ENCODE measurements at regions not wholly inside any gene's neighbourhood (a gene's known extent, or its start where the extent isn't known, plus 50 kb on each side); places are given as distances from the start of the nearest gene placed in this dataset.

DNA sequence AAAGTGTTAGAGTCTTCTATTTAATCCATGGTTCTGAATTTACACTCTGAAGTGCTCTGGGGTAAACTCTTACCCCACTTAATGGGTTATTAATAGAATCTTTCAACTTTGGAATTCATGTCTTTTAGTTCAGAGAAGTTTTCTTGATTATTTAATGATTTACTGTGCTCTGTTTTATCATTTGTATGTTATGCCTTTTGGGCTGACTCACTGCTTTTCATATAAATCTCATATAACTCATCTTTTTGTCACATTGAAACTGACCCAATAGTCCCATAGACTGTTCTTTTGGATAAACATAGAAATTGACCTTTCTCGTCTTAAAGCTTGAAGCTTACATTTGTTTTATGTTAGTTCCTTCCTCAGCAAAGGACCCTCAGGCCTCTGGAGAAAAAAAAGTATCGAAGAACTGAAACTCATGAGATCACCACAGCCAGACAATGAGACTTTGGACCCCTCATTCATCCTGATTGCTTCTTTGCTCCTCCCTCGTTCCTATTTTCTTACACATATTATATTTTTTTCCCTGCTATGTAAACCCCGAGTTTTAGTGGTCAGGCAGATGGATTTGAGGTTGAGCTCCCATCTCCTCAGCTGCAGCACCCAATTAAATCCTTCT lies 229.1 kb upstream of the CBLB start (continued):
- TF ChIP-seq EZH2phosphoT487 (IDR thresholded peaks at IDR 0.05; ENCODE audit: unreplicated experiment) = no peak
- TF ChIP-seq ZNF114 (CRISPR knock-in tag; IDR thresholded peaks at IDR 0.05) = no peak
- no peak for TF ChIP-seq NANOG (IDR thresholded peaks at IDR 0.05; ENCODE audit: borderline replicate concordance)
- TF ChIP-seq, protein P1, sequence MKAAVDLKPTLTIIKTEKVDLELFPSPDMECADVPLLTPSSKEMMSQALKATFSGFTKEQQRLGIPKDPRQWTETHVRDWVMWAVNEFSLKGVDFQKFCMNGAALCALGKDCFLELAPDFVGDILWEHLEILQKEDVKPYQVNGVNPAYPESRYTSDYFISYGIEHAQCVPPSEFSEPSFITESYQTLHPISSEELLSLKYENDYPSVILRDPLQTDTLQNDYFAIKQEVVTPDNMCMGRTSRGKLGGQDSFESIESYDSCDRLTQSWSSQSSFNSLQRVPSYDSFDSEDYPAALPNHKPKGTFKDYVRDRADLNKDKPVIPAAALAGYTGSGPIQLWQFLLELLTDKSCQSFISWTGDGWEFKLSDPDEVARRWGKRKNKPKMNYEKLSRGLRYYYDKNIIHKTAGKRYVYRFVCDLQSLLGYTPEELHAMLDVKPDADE (IDR thresholded peaks at IDR 0.05) = no peak
- TF ChIP-seq, protein P2, sequence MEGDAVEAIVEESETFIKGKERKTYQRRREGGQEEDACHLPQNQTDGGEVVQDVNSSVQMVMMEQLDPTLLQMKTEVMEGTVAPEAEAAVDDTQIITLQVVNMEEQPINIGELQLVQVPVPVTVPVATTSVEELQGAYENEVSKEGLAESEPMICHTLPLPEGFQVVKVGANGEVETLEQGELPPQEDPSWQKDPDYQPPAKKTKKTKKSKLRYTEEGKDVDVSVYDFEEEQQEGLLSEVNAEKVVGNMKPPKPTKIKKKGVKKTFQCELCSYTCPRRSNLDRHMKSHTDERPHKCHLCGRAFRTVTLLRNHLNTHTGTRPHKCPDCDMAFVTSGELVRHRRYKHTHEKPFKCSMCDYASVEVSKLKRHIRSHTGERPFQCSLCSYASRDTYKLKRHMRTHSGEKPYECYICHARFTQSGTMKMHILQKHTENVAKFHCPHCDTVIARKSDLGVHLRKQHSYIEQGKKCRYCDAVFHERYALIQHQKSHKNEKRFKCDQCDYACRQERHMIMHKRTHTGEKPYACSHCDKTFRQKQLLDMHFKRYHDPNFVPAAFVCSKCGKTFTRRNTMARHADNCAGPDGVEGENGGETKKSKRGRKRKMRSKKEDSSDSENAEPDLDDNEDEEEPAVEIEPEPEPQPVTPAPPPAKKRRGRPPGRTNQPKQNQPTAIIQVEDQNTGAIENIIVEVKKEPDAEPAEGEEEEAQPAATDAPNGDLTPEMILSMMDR (conservative IDR thresholded peaks at IDR 0.05; ENCODE audit: low read depth in 2 of 2) = no peak

DNA sequence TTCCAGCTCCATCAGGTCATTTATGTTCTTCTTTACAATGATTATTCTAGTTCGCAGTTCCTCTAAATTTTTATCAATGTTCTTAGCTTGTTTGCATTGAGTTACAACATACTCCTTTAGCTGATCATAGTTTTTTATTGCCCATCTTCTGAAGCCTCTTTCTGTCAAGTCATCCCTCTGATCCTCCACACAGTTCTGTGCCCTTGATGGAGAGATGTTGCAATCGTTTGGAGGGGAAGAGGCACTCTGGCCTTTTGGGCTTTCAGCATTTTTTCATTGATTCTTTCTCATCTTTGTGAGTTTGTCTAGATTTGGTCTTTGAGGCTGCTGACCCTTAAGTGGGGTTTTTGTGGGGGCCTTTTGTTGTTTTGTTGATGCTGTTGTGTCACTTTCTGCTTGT lies 234.6 kb upstream of the CBLB start:
- H2AFZ ChIP-seq = no peak overlapping the region
- H3K79me2 ChIP-seq (replicated peaks; ENCODE audit: insufficient read depth) = no peaks in the 10 kb centered on the region
- no peak overlapping the region for H3K4me3 ChIP-seq
- no peaks in the 10 kb centered on the region for H3K4me1 ChIP-seq (ENCODE audit: insufficient read depth)
- H3K27ac ChIP-seq (ENCODE audit: low read depth) = no peak overlapping the region
- no peak for ATAC-seq
- H3K9me2 ChIP-seq (ENCODE audit: insufficient read depth) = 0 out of 2 replicates have a peak, but pooled peaks cover 10% of the 10 kb centered on the region
- Mint-ChIP-seq H3K9me3 (peaks cover 30% of the 10 kb centered on the region), H3K27ac (no peak overlapping the region), H3K27me3 (ENCODE audit: insufficient read depth, low read depth, poor library complexity) (no peaks in the 10 kb centered on the region), H3K36me3 (ENCODE audit: low read depth) (peaks cover 20% of the 10 kb centered on the region), H3K4me3 (no peak overlapping the region), H3K4me1 (no peaks in the 10 kb centered on the region)
- H3F3A ChIP-seq (replicated peaks; ENCODE audit: low read depth) = no peaks in the 10 kb centered on the region
- no peaks in the 10 kb centered on the region for H4K20me1 ChIP-seq (replicated peaks; ENCODE audit: insufficient read depth)
- no peaks in the 10 kb centered on the region for H3K27me3 ChIP-seq (ENCODE audit: insufficient read depth)
- no peak for DNase-seq (ENCODE audit: low spot score)
- no peaks in the 10 kb centered on the region for H3K36me3 ChIP-seq (ENCODE audit: insufficient read depth)
- no peak overlapping the region for H3K4me2 ChIP-seq
- TF ChIP-seq, protein P3, sequence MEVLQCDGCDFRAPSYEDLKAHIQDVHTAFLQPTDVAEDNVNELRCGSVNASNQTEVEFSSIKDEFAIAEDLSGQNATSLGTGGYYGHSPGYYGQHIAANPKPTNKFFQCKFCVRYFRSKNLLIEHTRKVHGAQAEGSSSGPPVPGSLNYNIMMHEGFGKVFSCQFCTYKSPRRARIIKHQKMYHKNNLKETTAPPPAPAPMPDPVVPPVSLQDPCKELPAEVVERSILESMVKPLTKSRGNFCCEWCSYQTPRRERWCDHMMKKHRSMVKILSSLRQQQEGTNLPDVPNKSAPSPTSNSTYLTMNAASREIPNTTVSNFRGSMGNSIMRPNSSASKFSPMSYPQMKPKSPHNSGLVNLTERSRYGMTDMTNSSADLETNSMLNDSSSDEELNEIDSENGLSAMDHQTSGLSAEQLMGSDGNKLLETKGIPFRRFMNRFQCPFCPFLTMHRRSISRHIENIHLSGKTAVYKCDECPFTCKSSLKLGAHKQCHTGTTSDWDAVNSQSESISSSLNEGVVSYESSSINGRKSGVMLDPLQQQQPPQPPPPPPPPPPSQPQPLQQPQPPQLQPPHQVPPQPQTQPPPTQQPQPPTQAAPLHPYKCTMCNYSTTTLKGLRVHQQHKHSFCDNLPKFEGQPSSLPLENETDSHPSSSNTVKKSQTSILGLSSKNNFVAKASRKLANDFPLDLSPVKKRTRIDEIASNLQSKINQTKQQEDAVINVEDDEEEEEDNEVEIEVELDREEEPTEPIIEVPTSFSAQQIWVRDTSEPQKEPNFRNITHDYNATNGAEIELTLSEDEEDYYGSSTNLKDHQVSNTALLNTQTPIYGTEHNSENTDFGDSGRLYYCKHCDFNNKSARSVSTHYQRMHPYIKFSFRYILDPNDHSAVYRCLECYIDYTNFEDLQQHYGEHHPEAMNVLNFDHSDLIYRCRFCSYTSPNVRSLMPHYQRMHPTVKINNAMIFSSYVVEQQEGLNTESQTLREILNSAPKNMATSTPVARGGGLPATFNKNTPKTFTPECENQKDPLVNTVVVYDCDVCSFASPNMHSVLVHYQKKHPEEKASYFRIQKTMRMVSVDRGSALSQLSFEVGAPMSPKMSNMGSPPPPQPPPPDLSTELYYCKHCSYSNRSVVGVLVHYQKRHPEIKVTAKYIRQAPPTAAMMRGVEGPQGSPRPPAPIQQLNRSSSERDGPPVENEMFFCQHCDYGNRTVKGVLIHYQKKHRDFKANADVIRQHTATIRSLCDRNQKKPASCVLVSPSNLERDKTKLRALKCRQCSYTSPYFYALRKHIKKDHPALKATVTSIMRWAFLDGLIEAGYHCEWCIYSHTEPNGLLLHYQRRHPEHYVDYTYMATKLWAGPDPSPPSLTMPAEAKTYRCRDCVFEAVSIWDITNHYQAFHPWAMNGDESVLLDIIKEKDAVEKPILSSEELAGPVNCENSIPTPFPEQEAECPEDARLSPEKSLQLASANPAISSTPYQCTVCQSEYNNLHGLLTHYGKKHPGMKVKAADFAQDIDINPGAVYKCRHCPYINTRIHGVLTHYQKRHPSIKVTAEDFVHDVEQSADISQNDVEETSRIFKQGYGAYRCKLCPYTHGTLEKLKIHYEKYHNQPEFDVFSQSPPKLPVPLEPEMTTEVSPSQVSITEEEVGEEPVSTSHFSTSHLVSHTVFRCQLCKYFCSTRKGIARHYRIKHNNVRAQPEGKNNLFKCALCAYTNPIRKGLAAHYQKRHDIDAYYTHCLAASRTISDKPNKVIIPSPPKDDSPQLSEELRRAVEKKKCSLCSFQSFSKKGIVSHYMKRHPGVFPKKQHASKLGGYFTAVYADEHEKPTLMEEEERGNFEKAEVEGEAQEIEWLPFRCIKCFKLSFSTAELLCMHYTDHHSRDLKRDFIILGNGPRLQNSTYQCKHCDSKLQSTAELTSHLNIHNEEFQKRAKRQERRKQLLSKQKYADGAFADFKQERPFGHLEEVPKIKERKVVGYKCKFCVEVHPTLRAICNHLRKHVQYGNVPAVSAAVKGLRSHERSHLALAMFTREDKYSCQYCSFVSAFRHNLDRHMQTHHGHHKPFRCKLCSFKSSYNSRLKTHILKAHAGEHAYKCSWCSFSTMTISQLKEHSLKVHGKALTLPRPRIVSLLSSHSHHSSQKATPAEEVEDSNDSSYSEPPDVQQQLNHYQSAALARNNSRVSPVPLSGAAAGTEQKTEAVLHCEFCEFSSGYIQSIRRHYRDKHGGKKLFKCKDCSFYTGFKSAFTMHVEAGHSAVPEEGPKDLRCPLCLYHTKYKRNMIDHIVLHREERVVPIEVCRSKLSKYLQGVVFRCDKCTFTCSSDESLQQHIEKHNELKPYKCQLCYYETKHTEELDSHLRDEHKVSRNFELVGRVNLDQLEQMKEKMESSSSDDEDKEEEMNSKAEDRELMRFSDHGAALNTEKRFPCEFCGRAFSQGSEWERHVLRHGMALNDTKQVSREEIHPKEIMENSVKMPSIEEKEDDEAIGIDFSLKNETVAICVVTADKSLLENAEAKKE (CRISPR knock-in tag; IDR thresholded peaks at IDR 0.05) = no peak
- TF ChIP-seq CREB1 (CRISPR knock-in tag; IDR thresholded peaks at IDR 0.05; ENCODE audit: low read depth) (no peak), ZNF331 (CRISPR knock-in tag; IDR thresholded peaks at IDR 0.05; ENCODE audit: low read depth) (no peak), STAT1 (IDR thresholded peaks at IDR 0.05; ENCODE audit: unreplicated experiment) (no peak), EZH2phosphoT487 (IDR thresholded peaks at IDR 0.05; ENCODE audit: unreplicated experiment) (no peak), JUNB (IDR thresholded peaks at IDR 0.05; ENCODE audit: unreplicated experiment) (no peak)
- TF ChIP-seq, protein P1 (IDR thresholded peaks at IDR 0.05) = no peak
- TF ChIP-seq, protein P4, sequence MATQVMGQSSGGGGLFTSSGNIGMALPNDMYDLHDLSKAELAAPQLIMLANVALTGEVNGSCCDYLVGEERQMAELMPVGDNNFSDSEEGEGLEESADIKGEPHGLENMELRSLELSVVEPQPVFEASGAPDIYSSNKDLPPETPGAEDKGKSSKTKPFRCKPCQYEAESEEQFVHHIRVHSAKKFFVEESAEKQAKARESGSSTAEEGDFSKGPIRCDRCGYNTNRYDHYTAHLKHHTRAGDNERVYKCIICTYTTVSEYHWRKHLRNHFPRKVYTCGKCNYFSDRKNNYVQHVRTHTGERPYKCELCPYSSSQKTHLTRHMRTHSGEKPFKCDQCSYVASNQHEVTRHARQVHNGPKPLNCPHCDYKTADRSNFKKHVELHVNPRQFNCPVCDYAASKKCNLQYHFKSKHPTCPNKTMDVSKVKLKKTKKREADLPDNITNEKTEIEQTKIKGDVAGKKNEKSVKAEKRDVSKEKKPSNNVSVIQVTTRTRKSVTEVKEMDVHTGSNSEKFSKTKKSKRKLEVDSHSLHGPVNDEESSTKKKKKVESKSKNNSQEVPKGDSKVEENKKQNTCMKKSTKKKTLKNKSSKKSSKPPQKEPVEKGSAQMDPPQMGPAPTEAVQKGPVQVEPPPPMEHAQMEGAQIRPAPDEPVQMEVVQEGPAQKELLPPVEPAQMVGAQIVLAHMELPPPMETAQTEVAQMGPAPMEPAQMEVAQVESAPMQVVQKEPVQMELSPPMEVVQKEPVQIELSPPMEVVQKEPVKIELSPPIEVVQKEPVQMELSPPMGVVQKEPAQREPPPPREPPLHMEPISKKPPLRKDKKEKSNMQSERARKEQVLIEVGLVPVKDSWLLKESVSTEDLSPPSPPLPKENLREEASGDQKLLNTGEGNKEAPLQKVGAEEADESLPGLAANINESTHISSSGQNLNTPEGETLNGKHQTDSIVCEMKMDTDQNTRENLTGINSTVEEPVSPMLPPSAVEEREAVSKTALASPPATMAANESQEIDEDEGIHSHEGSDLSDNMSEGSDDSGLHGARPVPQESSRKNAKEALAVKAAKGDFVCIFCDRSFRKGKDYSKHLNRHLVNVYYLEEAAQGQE (IDR thresholded peaks at IDR 0.05; ENCODE audit: unreplicated experiment) = no peak

Data from GM23338 (cell line).